ENCODE measurements at regions not wholly inside any gene's neighbourhood (a gene's known extent, or its start where the extent isn't known, plus 50 kb on each side); places are given as distances from the start of the nearest gene placed in this dataset.
"Not testable (repeated sequence)": the region's sequence is repeated elsewhere in the genome, so short reads cannot be mapped to it uniquely, and the experiment has no call there.

GRCh38 chr6:85129881-85130280 lies 320.0 kb upstream of the NT5E start:
- H3K4me3 ChIP-seq (replicated peaks; ENCODE audit: low read depth, low read length) = no peak overlapping the region
- no peak for TF ChIP-seq CTCF (IDR thresholded peaks at IDR 0.05; ENCODE audit: low read depth, low read length, missing control alignments)
- no peak for DNase-seq (ENCODE audit: extremely low read depth, low read depth)

- no peak for TF ChIP-seq CTCF (IDR thresholded peaks at IDR 0.05; ENCODE audit: low read depth, low read length, missing control alignments)
- H3K4me3 ChIP-seq (replicated peaks; ENCODE audit: low read depth, low read length) = no peak overlapping the region
Observed at GRCh38 chr6:85128781-85129180, 321.1 kb upstream of the NT5E start.

DNA sequence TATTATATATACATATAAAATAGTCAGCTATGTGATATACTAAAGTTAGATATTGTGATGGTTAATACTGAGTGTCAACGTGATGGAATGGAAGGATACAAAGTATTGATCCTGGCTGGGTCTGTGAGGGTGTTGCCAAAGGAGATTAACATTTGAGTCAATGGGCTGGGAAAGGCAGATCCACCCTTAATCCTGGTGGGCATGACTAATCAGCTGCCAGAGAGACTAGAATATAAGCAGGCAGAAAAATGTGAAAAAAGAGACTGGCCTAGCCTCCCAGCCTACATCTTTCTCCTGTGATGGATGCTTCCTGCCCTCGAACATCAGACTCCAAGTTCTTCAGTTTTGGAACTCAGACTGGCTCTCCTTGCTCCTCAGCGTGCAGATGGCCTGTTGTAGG lies 321.6 kb upstream of the NT5E start:
- H3K4me3 ChIP-seq (replicated peaks; ENCODE audit: low read depth, low read length); DNase-seq (ENCODE audit: extremely low read depth, low read depth): not testable (repeated sequence)

More at GRCh38 chr6:85128781-85129180, 321.1 kb upstream of the NT5E start:
- DNase-seq (ENCODE audit: extremely low read depth, low read depth) = no peak

- H3K4me3 ChIP-seq (replicated peaks; ENCODE audit: low read depth, low read length) = no peak overlapping the region
- TF ChIP-seq CTCF (IDR thresholded peaks at IDR 0.05; ENCODE audit: low read depth, low read length, missing control alignments) = no peak
- DNase-seq (ENCODE audit: extremely low read depth, low read depth) = no peak
Observed at GRCh38 chr6:85127696-85128243, 322.1 kb upstream of the NT5E start.

- DNase-seq (ENCODE audit: extremely low read depth, low read depth) = no peak
- TF ChIP-seq CTCF (IDR thresholded peaks at IDR 0.05; ENCODE audit: low read depth, low read length, missing control alignments) = no peak
- H3K4me3 ChIP-seq (replicated peaks; ENCODE audit: low read depth, low read length) = no peak overlapping the region
Observed at GRCh38 chr6:85127168-85127498, 322.8 kb upstream of the NT5E start.

DNA sequence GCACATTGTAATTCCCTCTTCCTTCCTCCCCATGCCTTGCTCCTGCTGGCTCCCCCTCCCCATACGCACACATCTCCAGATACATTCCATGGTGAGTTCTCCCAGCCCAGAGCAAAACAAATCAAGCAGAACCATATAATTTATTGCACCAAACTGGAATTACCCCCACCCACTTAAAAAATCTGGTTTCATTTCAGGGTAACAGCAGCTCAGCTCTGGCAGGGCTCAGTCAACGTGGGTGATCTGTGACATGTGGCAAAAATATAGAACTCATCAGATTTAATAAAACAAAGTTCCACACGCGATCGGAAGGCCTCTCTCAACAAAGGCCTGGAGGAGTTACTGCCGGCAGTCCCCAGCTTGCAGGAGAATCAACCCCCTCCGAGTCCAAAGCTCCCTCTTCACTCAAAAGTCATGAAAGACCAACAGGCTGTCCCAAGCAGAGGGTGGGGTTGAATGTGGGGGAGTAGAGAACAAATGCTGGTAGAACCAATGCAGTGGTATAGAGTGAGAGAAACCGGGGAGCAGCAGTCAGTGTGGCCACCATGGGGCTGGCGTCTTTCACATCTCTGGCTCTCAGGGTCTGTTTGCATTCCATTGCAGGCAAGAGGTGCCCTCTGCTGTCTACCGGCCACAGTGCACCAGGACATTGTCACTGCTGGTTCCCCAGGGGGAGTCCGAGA lies 323.3 kb upstream of the NT5E start:
- peak; percentile 30 for DNase-seq (ENCODE audit: extremely low read depth, low read depth)
- peak; percentile 79 for TF ChIP-seq CTCF (IDR thresholded peaks at IDR 0.05; ENCODE audit: low read depth, low read length, missing control alignments)
- no peak overlapping the region for H3K4me3 ChIP-seq (replicated peaks; ENCODE audit: low read depth, low read length)

- no peak for TF ChIP-seq CTCF (IDR thresholded peaks at IDR 0.05; ENCODE audit: low read depth, low read length, missing control alignments)
- H3K4me3 ChIP-seq (replicated peaks; ENCODE audit: low read depth, low read length) = no peak overlapping the region
- no peak for DNase-seq (ENCODE audit: extremely low read depth, low read depth)
Observed at GRCh38 chr6:85125526-85125925, 324.4 kb upstream of the NT5E start.
